ENCODE measurements at regions not wholly inside any gene's neighbourhood (a gene's known extent, or its start where the extent isn't known, plus 50 kb on each side); places are given as distances from the start of the nearest gene placed in this dataset.

- DNase-seq = peak; percentile 30
Measured at GRCh38 chr18:6659963-6660725, 69.4 kb upstream of the ARHGAP28 start.

GRCh38 chr18:6661692-6662415, 67.7 kb upstream of the ARHGAP28 start:
- peak; percentile 40 for DNase-seq

GRCh38 chr18:6666012-6666685, 63.4 kb upstream of the ARHGAP28 start:
- peak; percentile 30 for DNase-seq

GRCh38 chr18:6668836-6669235, 60.7 kb upstream of the ARHGAP28 start:
- DNase-seq = no peak

GRCh38 chr18:6672821-6673308, 56.7 kb upstream of the ARHGAP28 start:
- DNase-seq = no peak

- no peak for DNase-seq
Measured at GRCh38 chr18:6677086-6677485, 52.4 kb upstream of the ARHGAP28 start.

- DNase-seq = no peak
Measured at GRCh38 chr18:6679201-6679600, 50.3 kb upstream of the ARHGAP28 start.
